ENCODE measurements at regions not wholly inside any gene's neighbourhood (a gene's known extent, or its start where the extent isn't known, plus 50 kb on each side); places are given as distances from the start of the nearest gene placed in this dataset.

- no peak for TF ChIP-seq CTCF (IDR thresholded peaks at IDR 0.05)
- TF ChIP-seq POLR2A (IDR thresholded peaks at IDR 0.05) = no peak
- Histone ChIP-seq H3K9me3 (no peaks in the 10 kb centered on the region), H3K27ac (no peak overlapping the region), H3K4me1 (no peaks in the 10 kb centered on the region), H3K27me3 (no peaks in the 10 kb centered on the region), H3K36me3 (no peaks in the 10 kb centered on the region), H3K4me3 (no peak overlapping the region)
- no peak for DNase-seq
These were observed 165.6 kb upstream of the S100G start for GRCh38 chrX:16484338-16484737.

GRCh38 chrX:16487620-16488385 lies 162.2 kb upstream of the S100G start:
- Histone ChIP-seq H3K27ac (no peak overlapping the region), H3K9me3 (no peaks in the 10 kb centered on the region), H3K36me3 (no peaks in the 10 kb centered on the region), H3K4me1 (no peaks in the 10 kb centered on the region), H3K27me3 (no peaks in the 10 kb centered on the region), H3K4me3 (no peak overlapping the region)
- no peak for DNase-seq
- no peak for TF ChIP-seq POLR2A (IDR thresholded peaks at IDR 0.05)
- TF ChIP-seq CTCF (IDR thresholded peaks at IDR 0.05) = no peak

- no peak overlapping the region for H3K4me3 ChIP-seq
- TF ChIP-seq CTCF (IDR thresholded peaks at IDR 0.05) (no peak), POLR2A (IDR thresholded peaks at IDR 0.05) (no peak)
- DNase-seq = no peak
These were observed 161.0 kb upstream of the S100G start for GRCh38 chrX:16488959-16489358.

GRCh38 chrX:16491461-16491860 lies 158.5 kb upstream of the S100G start:
- Histone ChIP-seq H3K9me3 (no peaks in the 10 kb centered on the region), H3K36me3 (no peaks in the 10 kb centered on the region), H3K4me3 (no peak overlapping the region), H3K27me3 (no peaks in the 10 kb centered on the region), H3K4me1 (no peaks in the 10 kb centered on the region), H3K27ac (no peak overlapping the region)
- TF ChIP-seq POLR2A (IDR thresholded peaks at IDR 0.05) (no peak), CTCF (IDR thresholded peaks at IDR 0.05) (no peak)
- no peak for DNase-seq

More at GRCh38 chrX:16488959-16489358, 161.0 kb upstream of the S100G start:
- H3K27ac ChIP-seq = no peak overlapping the region
- no peaks in the 10 kb centered on the region for H3K27me3 ChIP-seq
- no peaks in the 10 kb centered on the region for H3K36me3 ChIP-seq
- H3K4me1 ChIP-seq = no peaks in the 10 kb centered on the region
- no peaks in the 10 kb centered on the region for H3K9me3 ChIP-seq

GRCh38 chrX:16496175-16496574 lies 153.8 kb upstream of the S100G start:
- Histone ChIP-seq H3K4me1 (no peaks in the 10 kb centered on the region), H3K27ac (no peak overlapping the region), H3K4me3 (no peak overlapping the region), H3K36me3 (no peaks in the 10 kb centered on the region), H3K9me3 (no peaks in the 10 kb centered on the region), H3K27me3 (no peaks in the 10 kb centered on the region)
- TF ChIP-seq POLR2A (IDR thresholded peaks at IDR 0.05) (no peak), CTCF (IDR thresholded peaks at IDR 0.05) (no peak)
- DNase-seq = no peak

Data from Peyer's patch (tissue), 4 donors.